OCI-LY7 (cell line): ENCODE measurements at regions not wholly inside any gene's neighbourhood (a gene's known extent, or its start where the extent isn't known, plus 50 kb on each side); places are given as distances from the start of the nearest gene placed in this dataset.
"Not testable (repeated sequence)": the region's sequence is repeated elsewhere in the genome, so short reads cannot be mapped to it uniquely, and the experiment has no call there.

ENCODE experiments used
- BruUV-seq: library from RNA; stranded (reverse); fragments of 400-500 nt; replicated peaks from 2 replicates; lab custom pipeline; 2021; lab: Mats Ljungman, UMichigan
- CTCF ChIA-PET: fragments of 300-600 bp; sonication (Branson Sonifier 250); formaldehyde crosslinking; loops from one replicate; lab custom pipeline; 2022; ENCODE audit warnings: antibody characterized with exemption; ENCODE audit not compliant: unreplicated experiment; lab: Charles Lee
- POLR2A ChIA-PET: fragments of 300-600 bp; sonication (Branson Sonifier 250); formaldehyde crosslinking; loops from one replicate; lab custom pipeline; 2022; ENCODE audit warnings: antibody characterized with exemption; lab: Charles Lee
- DNase-seq: peaks from one replicate; pipeline ENCODE4 v3.0.0-alpha.2; 2015; ENCODE audit warnings: low spot score
- H2AFZ ChIP-seq: fragments of 200-600 bp; sonication (generic), shearing (Covaris generic); 2 replicates; pipeline ENCODE4 v1.6.1; 2014; ENCODE audit warnings: mild to moderate bottlenecking, antibody characterized with exemption, low read length, moderate library complexity
- H3K27ac ChIP-seq: fragments of 200-600 bp; sonication (generic); 2 replicates; pipeline ENCODE4 v1.5.1; 2014; ENCODE audit warnings: mixed run types, low read depth, mild to moderate bottlenecking, moderate library complexity, low read length, inconsistent platforms; ENCODE audit not compliant: poor library complexity, severe bottlenecking
- H3K36me3 ChIP-seq: fragments of 200-600 bp; sonication (generic); 2 replicates; pipeline ENCODE4 v1.6.1; 2014; ENCODE audit warnings: mild to moderate bottlenecking, antibody characterized with exemption, low read length, moderate library complexity, mixed read lengths; ENCODE audit not compliant: insufficient read depth
- H3K4me1 ChIP-seq: fragments of 200-600 bp; sonication (generic); 2 replicates; pipeline ENCODE4 v1.5.1; 2014; ENCODE audit warnings: mild to moderate bottlenecking, low read length; ENCODE audit not compliant: insufficient read depth, poor library complexity, severe bottlenecking
- H3K4me2 ChIP-seq: fragments of 200-600 bp; sonication (generic); 2 replicates; pipeline ENCODE4 v1.6.1; 2014; ENCODE audit warnings: mild to moderate bottlenecking, low read length
- H3K4me3 ChIP-seq: fragments of 200-600 bp; sonication (generic); 2 replicates; pipeline ENCODE4 v1.5.1; 2014; ENCODE audit warnings: mild to moderate bottlenecking, low read depth, low read length; ENCODE audit not compliant: poor library complexity, severe bottlenecking
- H3K79me2 ChIP-seq: fragments of 200-600 bp; sonication (generic); 2 replicates; pipeline ENCODE4 v1.6.1; 2016; ENCODE audit warnings: low read depth, mild to moderate bottlenecking, low read length, moderate library complexity, mixed read lengths; ENCODE audit not compliant: insufficient read depth
- H3K9me2 ChIP-seq: fragments of 200-600 bp; sonication (generic); 2 replicates; pipeline ENCODE4 v1.6.1; 2016; ENCODE audit warnings: mild to moderate bottlenecking, low read length, mixed read lengths; ENCODE audit not compliant: insufficient read depth
- H3K9me3 ChIP-seq: fragments of 200-600 bp; sonication (generic); 2 replicates; pipeline ENCODE4 v1.6.1; 2014; ENCODE audit warnings: mild to moderate bottlenecking, mixed run types, low read length, mixed read lengths
- H4K20me1 ChIP-seq: fragments of 200-600 bp; sonication (generic); 2 replicates; pipeline ENCODE4 v1.6.1; 2014; ENCODE audit warnings: mild to moderate bottlenecking, antibody characterized with exemption, low read length, moderate library complexity, mixed read lengths; ENCODE audit not compliant: insufficient read depth
- CTCF ChIP-seq: fragments of 200-600 bp; sonication (generic); conservative IDR thresholded peaks from 2 replicates; pipeline ENCODE4 v1.5.1; 2014; ENCODE audit warnings: mild to moderate bottlenecking, antibody characterized with exemption, low read length, moderate library complexity, mixed read lengths
- EZH2phosphoT487 ChIP-seq: fragments of 200-600 bp; sonication (generic); IDR thresholded peaks from 2 replicates; pipeline ENCODE4 v1.6.1; 2018; ENCODE audit warnings: low read depth, borderline replicate concordance, mild to moderate bottlenecking, mixed run types, antibody characterized with exemption, low read length, moderate library complexity, mixed read lengths
- intact Hi-C: fragments of 100-400 bp; cut with micrococcal nuclease; formaldehyde crosslinking; loops from one replicate; pipeline ENCODE4 v1.10.0; 2022; ENCODE audit not compliant: unreplicated experiment

GRCh38 chr4:53889326-53890055, 174.9 kb downstream of the CHIC2 start:
- ChIA-PET POLR2A (no interaction called here), CTCF (no interaction called here)
- Histone ChIP-seq H3K36me3 (no peaks in the 10 kb centered on the region), H3K4me2 (no peak overlapping the region), H3K4me3 (no peak overlapping the region), H3K27ac (no peak overlapping the region), H2AFZ (no peak overlapping the region), H4K20me1 (no peaks in the 10 kb centered on the region), H3K9me2 (no peaks in the 10 kb centered on the region), H3K9me3 (no peaks in the 10 kb centered on the region), H3K79me2 (no peaks in the 10 kb centered on the region), H3K4me1 (no peaks in the 10 kb centered on the region)
- no TSS peak for BruUV-seq
- intact Hi-C loops = no loop called here
- DNase-seq = no peak
- TF ChIP-seq EZH2phosphoT487 = no peak
- TF ChIP-seq CTCF = no peak

DNA sequence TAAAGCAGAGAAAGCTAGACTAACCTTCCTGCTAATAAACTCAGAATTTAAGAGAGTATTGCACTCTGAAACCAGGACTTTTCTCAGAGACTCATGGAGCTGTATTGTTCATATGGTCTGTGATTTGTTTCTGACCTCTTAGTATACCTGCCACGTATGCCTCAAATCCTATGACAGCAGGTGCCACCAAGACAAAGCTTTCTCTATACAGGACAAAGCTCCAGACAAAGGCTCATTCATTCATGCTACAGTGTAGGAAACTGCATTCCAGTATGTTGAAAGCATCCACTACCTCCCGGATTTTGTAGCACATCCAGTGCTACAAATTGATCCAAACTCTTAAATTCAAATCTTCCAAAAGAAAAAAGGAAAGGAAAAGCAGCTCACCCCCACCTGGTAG, 178.3 kb downstream of the CHIC2 start:
- Histone ChIP-seq H3K27ac (no peak overlapping the region), H3K79me2 (no peaks in the 10 kb centered on the region), H3K36me3 (no peaks in the 10 kb centered on the region), H3K4me3 (no peak overlapping the region), H3K4me1 (no peaks in the 10 kb centered on the region), H3K4me2 (no peak overlapping the region), H4K20me1 (no peaks in the 10 kb centered on the region), H3K9me2 (no peaks in the 10 kb centered on the region), H2AFZ (no peak overlapping the region), H3K9me3 (no peaks in the 10 kb centered on the region)
- DNase-seq = no peak
- ChIA-PET POLR2A (interaction anchor here (0.6 to 1.5 kb wide), 2 partner anchors 10 to 326 kb away, joined by 3 read pairs; no protein-coding TSS in a partner anchor), CTCF (no interaction called here)
- intact Hi-C loops = no loop called here
- BruUV-seq = no TSS peak
- TF ChIP-seq EZH2phosphoT487 (no peak), CTCF (no peak)

DNA sequence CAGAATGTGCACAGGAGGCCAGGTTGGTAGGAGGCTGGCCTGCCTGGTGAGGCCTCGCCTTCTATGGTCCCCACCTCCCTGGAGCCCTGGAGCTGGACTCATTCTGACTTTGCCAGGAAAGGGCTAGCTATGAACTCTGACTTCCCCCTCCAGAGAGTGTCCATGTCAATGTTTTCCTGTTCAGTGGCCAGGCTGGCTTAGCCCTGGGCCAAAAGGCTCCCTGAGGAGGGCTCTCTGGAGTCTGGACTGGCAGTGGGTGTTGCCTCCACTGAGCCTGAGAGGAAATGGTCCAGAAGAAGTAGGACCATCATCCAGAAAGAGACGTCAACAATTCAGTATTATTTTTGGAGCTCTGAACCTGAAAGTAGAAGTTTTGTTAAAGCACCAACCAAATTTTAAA, 178.7 kb downstream of the CHIC2 start:
- BruUV-seq = no TSS peak

DNA sequence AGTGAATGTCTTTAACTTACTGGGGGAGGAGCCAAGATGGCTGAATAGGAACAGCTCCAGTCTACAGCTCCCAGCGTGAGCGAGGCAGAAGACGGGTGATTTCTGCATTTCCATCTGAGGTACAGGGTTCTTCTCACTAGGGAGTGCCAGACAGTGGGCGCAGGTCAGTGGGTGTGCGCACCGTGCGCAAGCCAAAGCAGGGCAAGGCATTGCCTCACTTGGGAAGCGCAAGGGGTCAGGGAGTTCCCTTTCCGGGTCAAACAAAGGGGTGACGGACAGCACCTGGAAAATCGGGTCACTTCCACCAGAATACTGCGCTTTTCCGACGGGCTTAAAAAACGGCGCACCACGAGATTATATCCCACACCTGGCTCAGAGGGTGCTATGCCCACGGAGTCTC, 187.3 kb downstream of the CHIC2 start:
- H3K9me2 ChIP-seq, DNase-seq, POLR2A ChIA-PET, H3K27ac ChIP-seq, intact Hi-C loops, H3K4me2 ChIP-seq, H3K79me2 ChIP-seq, H3K4me1 ChIP-seq, H2AFZ ChIP-seq, CTCF ChIA-PET, H4K20me1 ChIP-seq, H3K9me3 ChIP-seq, H3K4me3 ChIP-seq, H3K36me3 ChIP-seq, BruUV-seq: not testable (repeated sequence)

More for the DNA sequence above, 178.7 kb downstream of the CHIC2 start:
- H3K4me3 ChIP-seq = no peak overlapping the region
- no peak overlapping the region for H3K27ac ChIP-seq
- no peaks in the 10 kb centered on the region for H3K9me2 ChIP-seq
- H4K20me1 ChIP-seq = no peaks in the 10 kb centered on the region
- no peaks in the 10 kb centered on the region for H3K9me3 ChIP-seq
- no peaks in the 10 kb centered on the region for H3K79me2 ChIP-seq
- H3K4me2 ChIP-seq = no peak overlapping the region
- no peaks in the 10 kb centered on the region for H3K4me1 ChIP-seq
- no peak overlapping the region for H2AFZ ChIP-seq
- ChIA-PET CTCF (no interaction called here), POLR2A (interaction anchor here (1.5 kb wide), 1 partner anchor 9 kb away, joined by 3 read pairs; no protein-coding TSS in a partner anchor)
- no peak for DNase-seq
- no peak for TF ChIP-seq EZH2phosphoT487
- TF ChIP-seq CTCF = no peak
- H3K36me3 ChIP-seq = no peaks in the 10 kb centered on the region
- intact Hi-C loops = no loop called here
